ENCODE measurements at regions not wholly inside any gene's neighbourhood (a gene's known extent, or its start where the extent isn't known, plus 50 kb on each side); places are given as distances from the start of the nearest gene placed in this dataset.
"Not testable (repeated sequence)": the region's sequence is repeated elsewhere in the genome, so short reads cannot be mapped to it uniquely, and the experiment has no call there.

DNA sequence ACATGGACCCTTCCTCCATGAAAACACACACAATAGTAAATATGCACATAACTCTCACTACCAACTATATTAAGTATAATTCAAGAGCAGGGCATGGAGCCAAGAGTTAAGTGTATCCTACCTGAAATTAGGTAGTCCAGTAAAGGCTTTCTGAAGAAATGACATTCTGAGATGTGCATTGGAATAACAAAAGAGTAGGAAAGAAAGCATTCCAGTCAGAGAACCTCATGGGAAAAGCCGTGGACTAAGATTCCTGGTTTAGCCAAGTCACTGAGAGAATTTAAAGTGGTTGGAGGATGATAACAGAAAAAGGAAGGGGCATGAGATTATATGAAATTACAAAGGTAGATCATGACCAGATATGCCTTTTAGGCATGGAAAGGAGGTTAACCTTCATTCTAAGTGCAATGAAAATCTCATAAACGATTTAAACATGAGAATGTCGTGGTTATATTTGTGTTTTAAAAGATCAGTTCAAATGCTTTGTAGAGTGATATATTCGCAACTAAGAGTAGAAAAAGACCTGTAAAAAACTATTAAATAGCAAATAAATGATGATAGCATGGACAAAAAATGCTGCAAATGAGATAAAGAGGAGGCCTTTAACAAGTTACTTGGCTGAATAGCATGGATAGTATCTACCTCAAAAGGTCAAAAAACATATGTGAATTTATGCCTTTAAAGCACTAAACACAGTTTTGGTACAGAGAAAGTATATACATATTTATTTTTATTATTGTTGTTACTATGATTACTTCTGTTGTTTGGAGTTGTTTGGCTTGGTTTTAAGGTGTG is 767.4 kb upstream of the GHITM start:
- no peak for FAIRE-seq

- no peak for FAIRE-seq
These were observed 766.7 kb upstream of the GHITM start for GRCh38 chr10:83372646-83373045.

GRCh38 chr10:83373671-83374070 is 765.6 kb upstream of the GHITM start:
- FAIRE-seq = peak; percentile 27

DNA sequence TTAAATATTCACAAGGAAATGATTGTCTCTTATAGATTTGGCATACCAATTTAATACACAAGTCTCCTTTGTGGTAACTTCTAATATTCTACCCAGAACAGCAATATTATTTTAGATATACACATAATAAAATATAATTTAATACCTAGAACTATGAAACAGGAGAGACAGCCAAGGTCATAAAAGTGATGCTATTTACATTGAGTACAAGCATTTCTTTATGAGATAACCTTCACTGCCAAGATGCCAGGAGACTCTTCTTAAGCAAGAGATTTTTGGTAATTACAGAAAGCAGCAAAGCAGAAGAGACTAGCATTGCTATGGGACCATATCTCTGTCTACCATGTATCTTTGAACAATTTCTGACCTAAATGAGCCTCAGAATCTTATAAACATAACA is 764.6 kb upstream of the GHITM start:
- no peak for FAIRE-seq

- no peak for FAIRE-seq
These were observed 764.0 kb upstream of the GHITM start for GRCh38 chr10:83375274-83375673.

- no peak for FAIRE-seq
These were observed 741.5 kb upstream of the GHITM start for GRCh38 chr10:83397806-83398205.

- no peak for FAIRE-seq
These were observed 728.7 kb upstream of the GHITM start for GRCh38 chr10:83410570-83410969.

DNA sequence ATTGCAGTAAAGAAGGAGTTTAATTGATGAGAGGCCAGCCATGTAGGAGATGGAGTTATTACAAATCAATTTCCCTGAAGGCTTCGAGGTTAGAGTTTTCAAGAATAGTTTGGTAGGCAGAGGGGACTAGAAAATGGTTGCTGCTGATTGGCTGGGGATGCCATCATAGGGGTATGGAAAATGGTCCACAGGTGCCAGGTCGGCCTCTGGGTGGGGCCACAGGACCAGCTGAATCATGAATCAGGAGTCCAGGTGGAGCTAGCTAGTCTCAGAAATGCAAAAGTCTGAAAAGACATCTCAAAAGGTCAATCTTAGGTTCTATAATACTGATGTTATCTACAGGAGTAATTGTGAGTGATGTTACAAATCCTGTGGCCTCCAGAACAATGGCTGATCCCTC is 714.0 kb upstream of the GHITM start:
- FAIRE-seq = no peak

DNA sequence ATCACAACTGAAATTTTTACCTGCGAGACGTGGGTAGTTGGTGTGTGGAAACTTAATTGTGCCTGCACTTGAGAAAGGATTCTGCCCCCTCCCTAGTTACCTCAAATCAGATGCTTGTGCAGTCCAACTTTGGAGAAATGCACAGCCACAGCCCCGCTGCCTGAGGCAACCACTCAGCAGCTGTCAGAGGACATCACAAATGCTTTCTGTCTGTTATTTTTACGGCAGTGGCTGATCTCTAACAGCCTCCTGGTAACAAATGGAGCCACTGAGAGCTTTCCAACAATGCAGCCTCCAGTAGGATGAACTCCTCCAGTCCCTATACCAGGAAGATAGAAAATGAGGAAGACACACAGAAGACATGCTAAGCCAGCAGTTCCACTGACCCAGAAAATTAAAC is 712.2 kb upstream of the GHITM start:
- FAIRE-seq = no peak

DNA sequence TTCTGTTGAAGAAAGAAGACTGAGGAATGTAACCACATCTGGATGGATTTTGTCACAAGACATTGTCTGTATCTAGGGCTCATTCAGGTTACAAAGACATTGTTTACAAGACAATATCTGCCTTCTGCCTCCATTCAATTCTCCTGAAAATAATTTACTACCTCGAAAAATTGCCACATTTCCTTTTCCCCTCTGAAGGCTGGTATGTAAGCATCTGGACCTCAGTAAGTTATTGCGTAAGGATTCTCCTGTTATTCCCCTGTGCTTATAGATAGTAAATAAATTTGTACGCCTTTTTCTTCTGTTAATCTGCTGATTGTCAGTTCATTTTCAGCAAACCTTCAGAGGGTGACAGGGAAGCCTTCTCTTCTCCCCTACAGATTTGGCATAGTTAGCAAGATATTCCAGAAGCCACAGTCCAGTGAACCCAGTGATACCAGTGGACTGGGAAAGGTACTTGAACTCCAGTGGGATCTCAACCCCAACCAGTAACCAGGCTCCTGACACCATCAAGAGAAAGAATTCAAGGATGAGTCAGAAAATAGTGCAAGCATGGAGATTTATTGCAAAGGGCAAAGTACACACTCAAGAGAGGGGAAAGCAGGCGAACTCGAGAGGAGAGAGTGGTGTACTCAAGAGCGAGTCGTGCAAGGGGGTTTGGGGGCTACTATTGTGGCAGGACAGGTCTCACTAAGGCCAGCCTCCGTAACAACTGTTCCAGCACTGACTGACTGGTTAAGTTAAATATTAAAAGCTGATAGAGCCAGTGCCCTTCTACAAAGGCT is 706.9 kb upstream of the GHITM start:
- no peak for FAIRE-seq

DNA sequence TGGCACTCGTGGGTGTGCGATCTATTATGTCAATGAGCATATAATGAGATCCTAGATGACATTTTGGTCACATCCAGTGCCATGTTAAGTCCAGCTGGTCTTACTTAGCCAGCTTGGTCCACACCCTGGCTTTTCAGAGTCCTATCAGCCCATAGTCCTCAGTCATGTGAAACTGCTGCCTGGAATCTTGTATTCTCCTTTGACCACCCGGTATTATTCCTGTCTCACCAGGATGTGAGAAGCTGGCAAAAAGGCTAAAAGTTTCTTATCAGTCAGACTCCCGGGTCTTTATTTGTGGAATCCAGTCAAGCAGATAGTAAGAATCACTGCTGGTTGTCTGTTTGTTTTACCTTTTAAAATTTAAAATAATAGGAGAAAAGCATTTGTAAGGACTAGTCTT is 705.6 kb upstream of the GHITM start:
- no peak for FAIRE-seq

DNA sequence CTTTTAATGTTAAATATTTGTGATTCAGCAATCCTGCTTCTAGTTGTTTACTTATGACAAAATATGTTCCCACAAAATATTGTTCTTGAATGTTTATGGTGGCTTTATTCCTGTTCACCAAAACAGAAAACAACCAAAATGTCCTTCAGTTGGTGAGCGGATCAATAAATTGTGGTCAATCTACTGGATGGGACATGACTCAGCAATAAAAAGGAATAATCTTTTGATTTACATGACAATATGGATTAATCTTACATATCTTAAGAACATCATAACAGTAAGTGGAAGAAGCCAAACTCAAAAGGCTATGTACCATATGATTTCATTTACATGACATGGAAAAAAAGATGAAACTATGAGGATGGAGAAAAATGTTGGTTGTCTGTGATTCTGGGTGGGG is 691.3 kb upstream of the GHITM start:
- FAIRE-seq = no peak

DNA sequence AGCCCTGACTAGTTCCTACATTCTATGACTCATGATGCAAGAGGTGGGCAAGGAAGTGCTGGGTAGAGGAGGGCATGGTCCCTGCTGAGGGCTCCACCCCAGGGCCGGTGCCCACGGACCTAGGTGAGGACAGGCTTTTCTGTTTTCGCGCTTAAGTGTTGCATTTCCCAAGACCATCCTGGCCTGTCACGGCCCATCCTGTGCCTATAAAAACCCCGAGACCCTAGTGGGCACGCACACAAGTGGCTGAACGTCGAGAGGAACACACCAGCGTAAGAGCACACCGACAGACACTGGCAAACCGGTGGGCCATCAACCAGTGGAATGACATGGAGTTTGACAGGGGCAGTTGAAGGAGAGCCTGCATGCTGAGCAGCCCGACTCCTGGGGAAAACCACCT is 680.7 kb upstream of the GHITM start:
- FAIRE-seq = no peak

- FAIRE-seq = no peak
These were observed 680.2 kb upstream of the GHITM start for GRCh38 chr10:83459124-83459523.

DNA sequence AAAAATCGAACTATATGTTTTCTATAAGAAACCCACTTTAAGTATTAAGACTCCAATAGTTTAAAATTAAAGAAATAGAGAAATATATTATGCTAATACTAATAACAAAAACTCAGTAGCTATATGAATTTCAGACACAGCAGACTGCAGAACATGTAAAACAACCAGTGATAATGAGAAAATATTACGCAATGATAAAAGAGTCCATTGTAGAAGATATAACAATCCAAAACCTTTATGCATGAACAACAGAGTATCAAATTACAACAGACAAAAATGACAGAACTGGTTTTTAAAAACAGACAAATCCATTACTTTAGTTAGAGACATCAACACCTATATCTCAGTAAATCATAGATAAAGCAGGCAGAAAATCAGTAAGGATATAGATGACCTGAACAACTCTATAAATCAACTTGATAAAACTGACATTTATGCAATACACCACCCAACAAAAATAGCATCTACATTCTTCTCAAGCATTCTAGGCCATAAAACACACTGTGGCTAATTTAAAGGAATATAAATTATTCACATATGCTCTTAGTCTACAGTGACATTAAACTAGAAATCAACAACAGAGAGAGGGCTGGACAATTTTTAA is 669.5 kb upstream of the GHITM start:
- FAIRE-seq = no peak

DNA sequence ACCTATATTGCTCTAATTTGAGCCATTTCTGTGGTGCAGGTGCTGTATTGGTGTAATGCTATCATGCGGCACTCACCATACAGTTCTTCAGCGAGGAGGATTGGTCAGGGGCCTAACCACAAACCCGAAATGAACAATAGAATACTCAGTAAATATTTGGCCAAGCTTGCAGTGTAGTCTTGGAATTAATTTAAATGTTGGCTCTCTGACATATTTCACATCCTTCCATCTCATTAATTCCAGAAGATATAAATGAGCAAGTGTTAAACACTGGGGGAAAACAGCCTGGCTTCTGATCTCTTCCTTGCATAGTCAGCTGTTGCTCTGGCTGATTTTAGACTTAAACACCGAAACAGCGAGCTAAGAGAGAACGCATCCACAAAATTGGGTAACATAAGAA is 663.1 kb upstream of the GHITM start:
- FAIRE-seq = no peak

- FAIRE-seq = no peak
These were observed 650.1 kb upstream of the GHITM start for GRCh38 chr10:83489161-83489560.

DNA sequence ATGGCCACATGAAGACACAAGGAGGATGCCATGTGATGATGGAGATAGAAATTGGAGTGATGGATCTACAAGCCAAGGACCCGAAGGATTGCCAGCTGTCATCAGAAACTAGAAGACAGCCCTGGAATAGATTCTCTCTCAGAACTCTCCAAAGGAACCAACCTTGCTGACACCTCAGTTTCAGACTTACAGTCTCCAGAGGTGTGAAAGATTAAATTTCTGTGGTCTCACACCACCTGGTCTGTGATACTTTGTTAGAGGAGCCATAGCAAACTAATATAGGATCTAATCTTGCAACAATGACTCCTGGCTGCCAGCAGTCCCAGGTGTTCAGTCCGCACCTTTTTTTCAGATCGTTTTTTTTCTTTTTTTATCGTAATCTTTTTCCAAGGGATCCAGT is 647.3 kb upstream of the GHITM start:
- no peak for FAIRE-seq

- no peak for FAIRE-seq
These were observed 626.6 kb upstream of the GHITM start for GRCh38 chr10:83512681-83513080.

DNA sequence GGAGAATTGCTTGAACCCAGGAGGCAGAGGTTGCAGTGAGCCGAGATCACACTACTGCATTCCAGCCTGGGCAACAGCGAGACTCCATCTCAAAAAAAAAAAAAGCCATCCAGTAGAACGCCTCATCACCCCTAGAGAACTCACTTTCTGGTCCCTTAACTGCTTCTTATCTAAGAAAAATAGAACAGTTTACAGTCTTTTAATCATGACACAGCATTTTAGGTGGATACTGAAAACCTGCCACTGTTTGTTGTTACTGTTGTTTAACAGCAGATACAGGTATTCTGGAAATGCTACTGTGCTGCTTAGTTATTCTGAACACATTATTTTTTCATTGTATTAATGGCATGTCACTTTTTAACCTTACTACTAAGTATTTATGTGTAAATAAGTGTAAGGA is 624.3 kb upstream of the GHITM start:
- no peak for FAIRE-seq

DNA sequence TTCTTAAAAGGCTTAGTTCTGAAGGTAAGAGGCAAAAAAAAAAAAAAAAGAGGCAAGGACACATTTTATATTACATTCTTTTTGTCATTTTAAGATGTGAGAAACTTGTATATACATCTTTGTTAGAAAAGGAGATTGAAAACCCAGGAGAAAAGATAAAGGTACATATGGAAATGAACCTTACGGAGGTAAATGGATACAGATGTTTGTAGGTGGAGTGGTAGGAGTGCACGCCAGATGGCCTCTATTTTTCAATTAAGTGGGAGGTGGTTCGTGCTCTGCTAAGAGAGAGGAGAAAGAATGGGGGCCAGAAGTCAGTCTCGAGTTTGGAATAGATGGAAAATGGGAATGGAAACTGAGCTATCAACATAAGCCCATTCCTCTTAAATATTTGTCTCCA is 622.5 kb upstream of the GHITM start:
- no peak for FAIRE-seq

GRCh38 chr10:83517456-83517855 is 621.9 kb upstream of the GHITM start:
- FAIRE-seq = no peak

DNA sequence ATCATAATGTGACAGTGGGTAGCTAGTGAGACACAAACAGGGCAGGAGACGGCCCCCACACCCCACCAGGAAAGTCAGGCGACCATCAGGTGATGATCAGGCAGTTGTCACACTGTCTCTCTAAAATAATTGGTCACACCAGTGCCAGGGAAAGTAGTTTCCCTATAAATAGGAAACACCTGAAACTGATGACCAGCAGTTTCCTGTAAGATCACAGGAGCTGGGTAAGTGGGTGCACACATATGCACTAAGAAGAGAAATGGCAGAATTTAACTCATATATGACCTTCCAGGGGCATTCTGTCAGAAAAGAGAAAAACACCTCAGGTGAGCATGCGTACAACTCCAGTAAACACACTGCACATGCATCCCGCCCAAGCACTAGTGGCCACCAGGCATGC is 620.5 kb upstream of the GHITM start:
- FAIRE-seq = no peak

- FAIRE-seq = not testable (repeated sequence)
These were observed 618.9 kb upstream of the GHITM start for GRCh38 chr10:83520386-83520785.

Data from islet of Langerhans (tissue), 1 donor.